Fibroblast of the aortic adventitia (primary cell): ENCODE measurements at regions not wholly inside any gene's neighbourhood (a gene's known extent, or its start where the extent isn't known, plus 50 kb on each side); places are given as distances from the start of the nearest gene placed in this dataset.

Experiments
- DNase-seq: peaks from one replicate; pipeline ENCODE4 v3.0.0-alpha.2; 2010; ENCODE audit warnings: low read depth
- H3K4me3 ChIP-seq: 2 replicates; pipeline ENCODE4 v1.5.1; 2011; ENCODE audit warnings: low read depth, mild to moderate bottlenecking, control low read depth, low read length, moderate library complexity
- TF ChIP-seq, protein P1 (sequence below): IDR thresholded peaks from 2 replicates; pipeline ENCODE4 v1.5.1; 2011; ENCODE audit warnings: mild to moderate bottlenecking, low read length, control low read depth, inconsistent platforms; ENCODE audit not compliant: insufficient read depth

DNA sequence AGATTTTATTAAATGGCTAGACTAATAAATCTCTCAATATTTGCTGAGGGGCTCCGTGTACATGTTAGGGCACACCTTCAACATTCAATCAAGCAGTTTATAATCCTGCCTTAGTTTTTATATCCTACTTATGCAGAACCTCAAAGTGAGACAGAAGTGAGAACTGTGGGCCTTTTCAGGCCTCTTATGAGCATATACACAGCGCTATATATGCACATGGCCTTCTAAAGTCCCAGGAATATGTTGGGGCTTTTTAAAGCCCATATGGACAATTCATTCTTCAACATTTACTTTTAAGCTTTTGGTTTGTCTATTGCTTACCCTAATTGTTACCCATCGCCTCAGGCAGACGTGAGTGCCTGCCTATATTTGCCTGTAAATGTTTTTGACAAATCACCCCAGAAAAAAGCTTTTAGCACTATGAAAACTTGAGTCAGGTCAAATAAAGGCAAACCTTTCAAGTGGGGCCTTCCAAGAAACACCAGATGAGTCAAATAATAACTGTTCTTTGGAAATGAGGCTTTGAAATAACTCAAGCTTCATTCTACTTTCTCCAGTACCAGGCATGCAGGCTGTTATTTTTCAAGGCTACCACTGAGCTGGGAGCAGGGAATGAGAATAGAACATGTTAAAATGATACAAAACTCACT, 58.2 kb downstream of the ESM1 start:
- TF ChIP-seq, protein P1, sequence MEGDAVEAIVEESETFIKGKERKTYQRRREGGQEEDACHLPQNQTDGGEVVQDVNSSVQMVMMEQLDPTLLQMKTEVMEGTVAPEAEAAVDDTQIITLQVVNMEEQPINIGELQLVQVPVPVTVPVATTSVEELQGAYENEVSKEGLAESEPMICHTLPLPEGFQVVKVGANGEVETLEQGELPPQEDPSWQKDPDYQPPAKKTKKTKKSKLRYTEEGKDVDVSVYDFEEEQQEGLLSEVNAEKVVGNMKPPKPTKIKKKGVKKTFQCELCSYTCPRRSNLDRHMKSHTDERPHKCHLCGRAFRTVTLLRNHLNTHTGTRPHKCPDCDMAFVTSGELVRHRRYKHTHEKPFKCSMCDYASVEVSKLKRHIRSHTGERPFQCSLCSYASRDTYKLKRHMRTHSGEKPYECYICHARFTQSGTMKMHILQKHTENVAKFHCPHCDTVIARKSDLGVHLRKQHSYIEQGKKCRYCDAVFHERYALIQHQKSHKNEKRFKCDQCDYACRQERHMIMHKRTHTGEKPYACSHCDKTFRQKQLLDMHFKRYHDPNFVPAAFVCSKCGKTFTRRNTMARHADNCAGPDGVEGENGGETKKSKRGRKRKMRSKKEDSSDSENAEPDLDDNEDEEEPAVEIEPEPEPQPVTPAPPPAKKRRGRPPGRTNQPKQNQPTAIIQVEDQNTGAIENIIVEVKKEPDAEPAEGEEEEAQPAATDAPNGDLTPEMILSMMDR, result no peak
- DNase-seq, result no peak
- no peak overlapping the region for H3K4me3 ChIP-seq

DNA sequence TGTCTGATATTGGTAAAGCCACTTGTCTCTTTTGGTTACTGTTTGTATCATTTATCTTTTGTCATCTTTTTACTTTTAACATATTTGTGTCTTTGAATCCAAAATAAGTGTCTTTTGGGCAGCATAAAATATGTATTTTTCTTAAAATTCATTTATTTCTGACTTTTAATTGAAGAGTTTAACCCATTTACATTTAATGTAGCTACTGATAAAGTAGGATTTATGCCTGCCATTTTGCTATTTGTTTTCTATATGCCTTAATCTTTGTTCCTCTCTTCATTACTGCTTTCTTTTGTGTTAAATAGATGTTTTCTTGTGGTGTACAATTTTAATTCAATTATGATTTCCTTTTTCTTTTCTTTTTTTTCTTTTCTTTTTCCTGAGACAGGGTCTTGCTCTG, 60.9 kb downstream of the ESM1 start:
- no peak overlapping the region for H3K4me3 ChIP-seq
- DNase-seq, result no peak
- TF ChIP-seq, protein P1, result no peak

DNA sequence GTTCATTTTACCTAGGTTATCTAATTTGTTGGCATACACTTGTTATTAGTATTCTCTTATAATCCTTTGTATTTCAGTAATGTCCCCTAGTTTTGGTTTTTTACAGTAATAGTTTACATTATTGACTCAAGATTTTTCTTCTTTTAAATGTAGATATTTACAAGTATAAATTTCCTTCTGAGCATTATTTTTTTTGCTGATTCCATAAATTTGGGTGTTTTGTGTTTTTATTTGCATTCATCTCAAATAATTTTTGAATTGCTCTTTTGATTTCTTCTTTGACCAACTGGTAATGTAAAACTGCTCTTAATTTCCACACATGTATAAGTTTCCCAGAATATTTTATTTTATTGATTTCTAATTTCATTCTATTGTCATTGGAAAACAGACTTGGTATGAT, 68.1 kb downstream of the ESM1 start:
- no peak overlapping the region for H3K4me3 ChIP-seq
- TF ChIP-seq, protein P1, result no peak
- DNase-seq, result no peak

DNA sequence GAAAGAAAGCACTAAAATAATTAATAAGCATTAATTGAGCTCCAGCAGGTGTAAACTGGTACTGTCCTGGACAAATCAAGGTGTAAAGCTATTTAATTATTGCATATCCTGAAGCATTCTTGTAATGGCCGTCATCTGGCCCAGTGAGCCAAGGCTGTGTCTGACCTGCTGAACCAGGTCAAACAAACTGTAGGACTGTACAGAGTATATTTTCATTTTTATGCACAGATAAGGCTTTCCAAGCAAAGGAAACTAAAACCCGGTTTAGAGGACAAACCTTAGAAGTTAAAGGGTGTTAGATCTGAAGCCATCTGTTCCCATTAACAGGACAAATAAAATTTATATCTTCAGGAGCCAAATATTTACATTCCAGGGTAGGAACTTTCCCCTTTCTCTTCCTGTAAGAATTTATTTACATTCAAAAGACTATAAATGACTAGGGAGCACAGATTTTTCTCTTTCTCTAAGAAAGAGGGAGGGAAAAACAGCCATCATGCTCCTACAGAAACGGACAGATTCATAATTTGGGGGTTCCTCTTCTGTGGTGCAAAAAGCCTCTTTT, 69.8 kb downstream of the ESM1 start:
- DNase-seq, result no peak
- H3K4me3 ChIP-seq, result no peak overlapping the region
- TF ChIP-seq, protein P1, result no peak

DNA sequence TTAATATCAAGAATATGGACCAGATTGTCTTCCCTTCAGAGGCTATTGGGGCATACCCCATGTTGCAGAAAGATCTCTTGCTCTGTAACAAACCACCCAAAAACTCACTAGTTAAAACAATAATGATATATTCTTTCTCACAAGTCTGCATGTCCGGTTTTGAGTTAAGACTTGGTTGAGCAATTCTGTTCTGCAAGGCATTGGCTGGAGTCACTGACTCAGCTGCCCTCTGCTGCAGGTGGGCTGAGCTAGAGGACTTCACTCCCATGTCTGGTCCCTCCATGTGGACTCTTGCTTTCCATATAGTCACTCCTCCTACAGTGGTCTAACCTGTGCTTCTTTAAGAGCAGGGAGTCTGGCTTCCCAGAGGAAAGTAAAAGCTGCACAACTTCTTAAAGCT, 73.4 kb downstream of the ESM1 start:
- H3K4me3 ChIP-seq, result no peak overlapping the region
- TF ChIP-seq, protein P1, result no peak
- DNase-seq, result no peak

DNA sequence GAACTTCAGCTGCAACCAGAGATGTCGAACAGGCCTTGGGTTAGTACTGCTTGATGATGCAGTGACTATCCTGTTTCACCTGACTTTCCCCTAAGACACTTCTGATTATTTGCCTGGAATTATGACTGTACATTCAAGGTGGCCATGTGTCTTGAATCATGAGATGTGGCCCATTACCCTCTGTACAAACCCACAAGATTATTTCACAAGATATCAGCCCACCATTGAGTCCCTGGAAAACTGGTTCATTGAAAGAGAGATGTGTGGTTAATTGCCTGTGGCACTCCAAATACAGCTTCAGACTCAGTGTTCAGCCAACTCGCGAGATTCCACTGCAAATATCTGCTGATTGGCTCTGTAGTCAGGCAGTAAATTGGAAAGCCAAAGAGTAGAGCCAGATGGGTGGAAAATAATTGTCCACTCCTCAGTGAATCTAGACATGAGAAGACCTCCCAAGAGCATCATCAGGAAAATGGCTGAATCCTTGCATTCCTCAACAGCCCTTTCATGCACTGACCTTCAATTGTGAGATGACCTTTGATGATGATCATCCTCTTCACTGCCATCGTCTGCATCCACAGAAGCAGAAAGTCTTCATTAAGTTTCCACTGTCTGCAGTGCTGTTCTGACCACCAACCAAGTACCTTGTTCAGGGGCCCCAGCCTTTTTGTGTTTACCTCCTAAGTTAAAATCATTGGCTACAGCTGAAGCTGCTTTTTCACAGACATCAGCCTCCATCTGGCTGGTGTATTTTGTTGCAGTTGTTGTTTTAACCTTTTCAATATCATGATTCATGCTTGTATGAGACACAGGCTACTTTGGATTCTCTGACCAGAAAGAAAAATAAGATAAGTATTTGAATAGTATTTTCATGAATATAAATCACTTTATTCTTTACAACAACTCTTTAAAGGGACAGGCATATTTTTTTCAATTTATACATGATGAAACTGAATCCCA, 75.2 kb downstream of the ESM1 start:
- TF ChIP-seq, protein P1, result no peak
- DNase-seq, result peak; percentile 78

More for the DNA sequence above, 75.2 kb downstream of the ESM1 start:
- no peak overlapping the region for H3K4me3 ChIP-seq
